Lung microvascular endothelial cell (primary cell): ENCODE measurements at regions not wholly inside any gene's neighbourhood (a gene's known extent, or its start where the extent isn't known, plus 50 kb on each side); places are given as distances from the start of the nearest gene placed in this dataset.
"Not testable (repeated sequence)": the region's sequence is repeated elsewhere in the genome, so short reads cannot be mapped to it uniquely, and the experiment has no call there.

ENCODE experiments used
- DNase-seq, 2 donors: peaks; one replicate each; pipeline versions ENCODE4 v3.0.0 to v3.0.0-alpha.2; 2010; ENCODE audit warnings: low read depth in 2 of 2

- no peak for DNase-seq
Observed at GRCh38 chr6:86477500-86478148, 459.7 kb upstream of the HTR1E start.

GRCh38 chr6:86476311-86476710 lies 461.0 kb upstream of the HTR1E start:
- DNase-seq, result no peak

- DNase-seq, result no peak
Observed at GRCh38 chr6:86474081-86474480, 463.2 kb upstream of the HTR1E start.

- DNase-seq, result no peak
Observed at GRCh38 chr6:86471791-86472190, 465.5 kb upstream of the HTR1E start.

GRCh38 chr6:86459978-86460377 lies 477.4 kb upstream of the HTR1E start:
- DNase-seq, result no peak

- no peak for DNase-seq
Observed at GRCh38 chr6:86456821-86457220, 480.5 kb upstream of the HTR1E start.

GRCh38 chr6:86453232-86453631 lies 484.1 kb upstream of the HTR1E start:
- no peak for DNase-seq

- DNase-seq, result no peak
Observed at GRCh38 chr6:86448398-86448797, 488.9 kb upstream of the HTR1E start.

GRCh38 chr6:86440608-86441007 lies 496.7 kb upstream of the HTR1E start:
- DNase-seq, result no peak

- DNase-seq, result no peak
Observed at GRCh38 chr6:86423571-86423970, 513.8 kb upstream of the HTR1E start.

- no peak for DNase-seq
Observed at GRCh38 chr6:86412057-86412456, 525.3 kb upstream of the HTR1E start.

- DNase-seq, result no peak
Observed at GRCh38 chr6:86407128-86407527, 530.2 kb upstream of the HTR1E start.

GRCh38 chr6:86392850-86393249 lies 544.5 kb upstream of the HTR1E start:
- DNase-seq, result not testable (repeated sequence)

GRCh38 chr6:86380571-86381125 lies 556.7 kb upstream of the HTR1E start:
- no peak for DNase-seq

- DNase-seq, result no peak
Observed at GRCh38 chr6:86357877-86358276, 579.5 kb upstream of the HTR1E start.

GRCh38 chr6:86355271-86355670 lies 582.1 kb upstream of the HTR1E start:
- DNase-seq, result no peak

GRCh38 chr6:86331919-86332318 lies 605.4 kb upstream of the HTR1E start:
- no peak for DNase-seq

- DNase-seq, result no peak
Observed at GRCh38 chr6:86331265-86331840, 606.0 kb upstream of the HTR1E start.

- DNase-seq, result no peak
Observed at GRCh38 chr6:86306210-86306609, 631.1 kb upstream of the HTR1E start.

- DNase-seq, result no peak
Observed at GRCh38 chr6:86285876-86286275, 643.2 kb upstream of the SYNCRIP start.

- DNase-seq, result not testable (repeated sequence)
Observed at GRCh38 chr6:86284809-86285480, 642.3 kb upstream of the SYNCRIP start.

- DNase-seq, result not testable (repeated sequence)
Observed at GRCh38 chr6:86283596-86283995, 640.9 kb upstream of the SYNCRIP start.

GRCh38 chr6:86276056-86276455 lies 633.4 kb upstream of the SYNCRIP start:
- no peak for DNase-seq
